ENCODE measurements at regions not wholly inside any gene's neighbourhood (a gene's known extent, or its start where the extent isn't known, plus 50 kb on each side); places are given as distances from the start of the nearest gene placed in this dataset.

- WGBS: 43% methylated on average over 2 of the region's 2 CpGs
- Histone ChIP-seq H3K14ac (ENCODE audit: low read length in 2 of 2) (no peak overlapping the region), H2AK5ac (ENCODE audit: low read length, severe bottlenecking) (no peak overlapping the region), H3K36me3 (ENCODE audit: control insufficient read depth in 1 of 2, insufficient read depth in 2 of 2, low read depth in 1 of 2, low read length in 2 of 2) (no peaks in the 10 kb centered on the region), H4K8ac (ENCODE audit: low read length) (no peak overlapping the region), H3K79me1 (replicated peaks; ENCODE audit: low read length, poor library complexity, severe bottlenecking) (no peaks in the 10 kb centered on the region), H3K23ac (ENCODE audit: low read length in 2 of 2) (no peak overlapping the region), H4K91ac (ENCODE audit: low read length) (no peak overlapping the region), H3K9ac (ENCODE audit: low read length) (no peak overlapping the region), H2BK120ac (ENCODE audit: low read depth, low read length) (no peak overlapping the region), H3K9me3 (ENCODE audit: control insufficient read depth, low read length) (no peaks in the 10 kb centered on the region), H3K4me2 (ENCODE audit: low read length, poor library complexity, severe bottlenecking) (no peak overlapping the region), H3K27ac (ENCODE audit: low read length, poor library complexity, severe bottlenecking) (no peak overlapping the region), H3K18ac (ENCODE audit: low read depth in 1 of 2, low read length in 2 of 2) (no peak overlapping the region), H3K4me3 (ENCODE audit: insufficient read depth in 1 of 2, low read depth in 1 of 2, low read length in 2 of 2) (no peak overlapping the region), H2BK12ac (ENCODE audit: low read length in 2 of 2) (no peak overlapping the region), H2BK5ac (ENCODE audit: low read depth, low read length, poor library complexity, severe bottlenecking) (no peak overlapping the region), H2BK15ac (ENCODE audit: low read depth, poor library complexity, severe bottlenecking) (no peak overlapping the region), H3K27me3 (ENCODE audit: control insufficient read depth in 1 of 2, insufficient read depth in 1 of 2, low read length in 2 of 2) (no peaks in the 10 kb centered on the region), H3K4ac (ENCODE audit: low read depth in 1 of 2, low read length in 2 of 2) (no peak overlapping the region), H2AFZ (ENCODE audit: low read depth, low read length) (no peak overlapping the region), H3K4me1 (ENCODE audit: control insufficient read depth, insufficient read depth, low read depth, low read length) (no peaks in the 10 kb centered on the region)
- no peak for DNase-seq
Measured at GRCh38 chr21:23585419-23585818, 2021.9 kb downstream of the MRPL39 start.

- Histone ChIP-seq H3K9ac (ENCODE audit: low read length) (no peak overlapping the region), H3K4me1 (ENCODE audit: control insufficient read depth, insufficient read depth, low read depth, low read length) (no peaks in the 10 kb centered on the region), H2AK5ac (ENCODE audit: low read length, severe bottlenecking) (no peak overlapping the region), H3K18ac (ENCODE audit: low read depth in 1 of 2, low read length in 2 of 2) (no peak overlapping the region), H3K4me3 (ENCODE audit: insufficient read depth in 1 of 2, low read depth in 1 of 2, low read length in 2 of 2) (no peak overlapping the region), H3K4me2 (ENCODE audit: low read length, poor library complexity, severe bottlenecking) (no peak overlapping the region), H3K79me1 (replicated peaks; ENCODE audit: low read length, poor library complexity, severe bottlenecking) (no peaks in the 10 kb centered on the region), H4K8ac (ENCODE audit: low read length) (no peak overlapping the region), H2BK5ac (ENCODE audit: low read depth, low read length, poor library complexity, severe bottlenecking) (no peak overlapping the region), H3K27ac (ENCODE audit: low read length, poor library complexity, severe bottlenecking) (no peak overlapping the region), H2BK120ac (ENCODE audit: low read depth, low read length) (no peak overlapping the region), H3K23ac (ENCODE audit: low read length in 2 of 2) (no peak overlapping the region), H2AFZ (ENCODE audit: low read depth, low read length) (no peak overlapping the region), H3K36me3 (ENCODE audit: control insufficient read depth in 1 of 2, insufficient read depth in 2 of 2, low read depth in 1 of 2, low read length in 2 of 2) (no peaks in the 10 kb centered on the region), H3K4ac (ENCODE audit: low read depth in 1 of 2, low read length in 2 of 2) (no peak overlapping the region), H3K27me3 (ENCODE audit: control insufficient read depth in 1 of 2, insufficient read depth in 1 of 2, low read length in 2 of 2) (no peaks in the 10 kb centered on the region), H3K14ac (ENCODE audit: low read length in 2 of 2) (no peak overlapping the region), H2BK12ac (ENCODE audit: low read length in 2 of 2) (no peak overlapping the region), H3K9me3 (ENCODE audit: control insufficient read depth, low read length) (no peaks in the 10 kb centered on the region), H2BK15ac (ENCODE audit: low read depth, poor library complexity, severe bottlenecking) (no peak overlapping the region), H4K91ac (ENCODE audit: low read length) (no peak overlapping the region)
- DNase-seq: no peak
Measured at GRCh38 chr21:23579573-23579972, 2027.7 kb downstream of the MRPL39 start.

GRCh38 chr21:23578027-23578426 is 2029.3 kb downstream of the MRPL39 start:
- H3K36me3 ChIP-seq (ENCODE audit: control insufficient read depth in 1 of 2, insufficient read depth in 2 of 2, low read depth in 1 of 2, low read length in 2 of 2): no peaks in the 10 kb centered on the region
- H3K9ac ChIP-seq (ENCODE audit: low read length): no peak overlapping the region
- H3K9me3 ChIP-seq (ENCODE audit: control insufficient read depth, low read length): no peaks in the 10 kb centered on the region
- no peak overlapping the region for H2AFZ ChIP-seq (ENCODE audit: low read depth, low read length)
- no peak overlapping the region for H2AK5ac ChIP-seq (ENCODE audit: low read length, severe bottlenecking)
- H3K4ac ChIP-seq (ENCODE audit: low read depth in 1 of 2, low read length in 2 of 2): no peak overlapping the region
- WGBS: no CpG with 5 or more reads among the region's 1 CpG
- no peak overlapping the region for H3K4me2 ChIP-seq (ENCODE audit: low read length, poor library complexity, severe bottlenecking)
- no peak overlapping the region for H3K23ac ChIP-seq (ENCODE audit: low read length in 2 of 2)
- no peak overlapping the region for H3K4me3 ChIP-seq (ENCODE audit: insufficient read depth in 1 of 2, low read depth in 1 of 2, low read length in 2 of 2)
- no peak overlapping the region for H3K18ac ChIP-seq (ENCODE audit: low read depth in 1 of 2, low read length in 2 of 2)
- H4K91ac ChIP-seq (ENCODE audit: low read length): no peak overlapping the region
- DNase-seq: no peak
- H2BK15ac ChIP-seq (ENCODE audit: low read depth, poor library complexity, severe bottlenecking): no peak overlapping the region
- no peak overlapping the region for H3K27ac ChIP-seq (ENCODE audit: low read length, poor library complexity, severe bottlenecking)
- no peak overlapping the region for H2BK120ac ChIP-seq (ENCODE audit: low read depth, low read length)
- H4K8ac ChIP-seq (ENCODE audit: low read length): no peak overlapping the region
- H3K14ac ChIP-seq (ENCODE audit: low read length in 2 of 2): no peak overlapping the region
- no peaks in the 10 kb centered on the region for H3K4me1 ChIP-seq (ENCODE audit: control insufficient read depth, insufficient read depth, low read depth, low read length)
- no peaks in the 10 kb centered on the region for H3K27me3 ChIP-seq (ENCODE audit: control insufficient read depth in 1 of 2, insufficient read depth in 1 of 2, low read length in 2 of 2)
- H2BK5ac ChIP-seq (ENCODE audit: low read depth, low read length, poor library complexity, severe bottlenecking): no peak overlapping the region
- no peaks in the 10 kb centered on the region for H3K79me1 ChIP-seq (replicated peaks; ENCODE audit: low read length, poor library complexity, severe bottlenecking)
- no peak overlapping the region for H2BK12ac ChIP-seq (ENCODE audit: low read length in 2 of 2)

- H4K8ac ChIP-seq (ENCODE audit: low read length): no peak overlapping the region
- no peaks in the 10 kb centered on the region for H3K27me3 ChIP-seq (ENCODE audit: control insufficient read depth in 1 of 2, insufficient read depth in 1 of 2, low read length in 2 of 2)
- H3K27ac ChIP-seq (ENCODE audit: low read length, poor library complexity, severe bottlenecking): no peak overlapping the region
- no peak overlapping the region for H2AK5ac ChIP-seq (ENCODE audit: low read length, severe bottlenecking)
- H3K14ac ChIP-seq (ENCODE audit: low read length in 2 of 2): no peak overlapping the region
- DNase-seq: no peak
- no peak overlapping the region for H3K4ac ChIP-seq (ENCODE audit: low read depth in 1 of 2, low read length in 2 of 2)
- H3K4me2 ChIP-seq (ENCODE audit: low read length, poor library complexity, severe bottlenecking): no peak overlapping the region
- H3K18ac ChIP-seq (ENCODE audit: low read depth in 1 of 2, low read length in 2 of 2): no peak overlapping the region
- no peaks in the 10 kb centered on the region for H3K4me1 ChIP-seq (ENCODE audit: control insufficient read depth, insufficient read depth, low read depth, low read length)
- no peak overlapping the region for H2BK12ac ChIP-seq (ENCODE audit: low read length in 2 of 2)
- no peak overlapping the region for H4K91ac ChIP-seq (ENCODE audit: low read length)
- H3K9me3 ChIP-seq (ENCODE audit: control insufficient read depth, low read length): no peaks in the 10 kb centered on the region
- WGBS: 44% methylated on average over 6 of the region's 9 CpGs
- H2BK120ac ChIP-seq (ENCODE audit: low read depth, low read length): no peak overlapping the region
- no peak overlapping the region for H2AFZ ChIP-seq (ENCODE audit: low read depth, low read length)
- no peaks in the 10 kb centered on the region for H3K79me1 ChIP-seq (replicated peaks; ENCODE audit: low read length, poor library complexity, severe bottlenecking)
- no peaks in the 10 kb centered on the region for H3K36me3 ChIP-seq (ENCODE audit: control insufficient read depth in 1 of 2, insufficient read depth in 2 of 2, low read depth in 1 of 2, low read length in 2 of 2)
- no peak overlapping the region for H3K9ac ChIP-seq (ENCODE audit: low read length)
- H3K4me3 ChIP-seq (ENCODE audit: insufficient read depth in 1 of 2, low read depth in 1 of 2, low read length in 2 of 2): no peak overlapping the region
- no peak overlapping the region for H3K23ac ChIP-seq (ENCODE audit: low read length in 2 of 2)
- H2BK5ac ChIP-seq (ENCODE audit: low read depth, low read length, poor library complexity, severe bottlenecking): no peak overlapping the region
- no peak overlapping the region for H2BK15ac ChIP-seq (ENCODE audit: low read depth, poor library complexity, severe bottlenecking)
Measured at GRCh38 chr21:23574932-23575331, 2032.3 kb downstream of the MRPL39 start.

Measured in mesenchymal stem cell (in vitro differentiated cells and primary cell).